GM21737 (cell line): ENCODE measurements at regions not wholly inside any gene's neighbourhood (a gene's known extent, or its start where the extent isn't known, plus 50 kb on each side); places are given as distances from the start of the nearest gene placed in this dataset.
"Not testable (repeated sequence)": the region's sequence is repeated elsewhere in the genome, so short reads cannot be mapped to it uniquely, and the experiment has no call there.

ENCODE experiments used
- ATAC-seq: cut with Tn5 transposase; IDR thresholded peaks from one replicate; pipeline ENCODE4 v1.9.1; 2021; ENCODE audit warnings: mild to moderate bottlenecking, moderate library complexity; ENCODE audit not compliant: unreplicated experiment

GRCh38 chr11:86167499-86168164 is 76.9 kb upstream of the EED start:
- ATAC-seq, result no peak

- ATAC-seq, result not testable (repeated sequence)
Observed at GRCh38 chr11:86166287-86166686, 78.3 kb upstream of the EED start.

- ATAC-seq, result no peak
Observed at GRCh38 chr11:86164106-86164505, 80.4 kb upstream of the EED start.

- not testable (repeated sequence) for ATAC-seq
Observed at GRCh38 chr11:86163221-86163876, 81.2 kb upstream of the EED start.

- ATAC-seq, result no peak
Observed at GRCh38 chr11:86162239-86162638, 82.3 kb upstream of the EED start.

- ATAC-seq, result no peak
Observed at GRCh38 chr11:86161837-86162236, 82.7 kb upstream of the EED start.

GRCh38 chr11:86161336-86161735 is 83.2 kb upstream of the EED start:
- no peak for ATAC-seq

- ATAC-seq, result no peak
Observed at GRCh38 chr11:86160541-86161149, 83.9 kb upstream of the EED start.

- no peak for ATAC-seq
Observed at GRCh38 chr11:86159581-86159891, 85.0 kb upstream of the EED start.

- ATAC-seq, result no peak
Observed at GRCh38 chr11:86158704-86159580, 85.6 kb upstream of the EED start.

GRCh38 chr11:86157797-86158378 is 86.7 kb upstream of the EED start:
- no peak for ATAC-seq

- no peak for ATAC-seq
Observed at GRCh38 chr11:86156397-86156955, 87.6 kb upstream of the PICALM start.

- ATAC-seq, result no peak
Observed at GRCh38 chr11:86155200-86155844, 86.4 kb upstream of the PICALM start.

GRCh38 chr11:86153439-86153838 is 84.6 kb upstream of the PICALM start:
- ATAC-seq, result no peak

GRCh38 chr11:86152901-86153300 is 84.0 kb upstream of the PICALM start:
- no peak for ATAC-seq

- ATAC-seq, result peak; percentile 17
Observed at GRCh38 chr11:86152006-86152862, 83.3 kb upstream of the PICALM start.

- ATAC-seq, result peak; percentile 45
Observed at GRCh38 chr11:86151174-86152005, 82.5 kb upstream of the PICALM start.

GRCh38 chr11:86150847-86151173 is 81.9 kb upstream of the PICALM start:
- no peak for ATAC-seq

GRCh38 chr11:86149792-86150191 is 80.9 kb upstream of the PICALM start:
- no peak for ATAC-seq
